ENCODE measurements at regions not wholly inside any gene's neighbourhood (a gene's known extent, or its start where the extent isn't known, plus 50 kb on each side); places are given as distances from the start of the nearest gene placed in this dataset.

GRCh38 chr3:83150896-83151295, 1389.5 kb upstream of the GBE1 start:
- TF ChIP-seq CTCF (IDR thresholded peaks at IDR 0.05) = no peak
- peaks cover 10% of the 10 kb centered on the region for H3K4me1 Mint-ChIP-seq (ENCODE audit: low read depth)
- H3K36me3 Mint-ChIP-seq (ENCODE audit: low read depth) = no peaks in the 10 kb centered on the region
- DNase-seq (ENCODE audit: low spot score) = no peak
- H3K27ac Mint-ChIP-seq (ENCODE audit: unreplicated experiment) = no peak overlapping the region
- no peaks in the 10 kb centered on the region for H3K27me3 Mint-ChIP-seq (ENCODE audit: low read depth)
- no peaks in the 10 kb centered on the region for H3K9me3 Mint-ChIP-seq (ENCODE audit: low read depth)
- no peak overlapping the region for H3K4me3 Mint-ChIP-seq (ENCODE audit: unreplicated experiment)

- H3K27ac Mint-ChIP-seq (ENCODE audit: unreplicated experiment) = no peak overlapping the region
- no peaks in the 10 kb centered on the region for H3K27me3 Mint-ChIP-seq (ENCODE audit: low read depth)
- peaks cover 7% of the 10 kb centered on the region for H3K9me3 Mint-ChIP-seq (ENCODE audit: low read depth)
- no peaks in the 10 kb centered on the region for H3K36me3 Mint-ChIP-seq (ENCODE audit: low read depth)
- TF ChIP-seq CTCF (IDR thresholded peaks at IDR 0.05) = no peak
- no peak for DNase-seq (ENCODE audit: low spot score)
- H3K4me1 Mint-ChIP-seq (ENCODE audit: low read depth) = no peaks in the 10 kb centered on the region
- H3K4me3 Mint-ChIP-seq (ENCODE audit: unreplicated experiment) = no peak overlapping the region
Observed at GRCh38 chr3:83140983-83141382, 1379.5 kb upstream of the GBE1 start.

- Mint-ChIP-seq H3K4me1 (ENCODE audit: low read depth) (no peaks in the 10 kb centered on the region), H3K36me3 (ENCODE audit: low read depth) (no peaks in the 10 kb centered on the region), H3K27ac (ENCODE audit: unreplicated experiment) (no peak overlapping the region), H3K27me3 (ENCODE audit: low read depth) (no peaks in the 10 kb centered on the region), H3K9me3 (ENCODE audit: low read depth) (no peaks in the 10 kb centered on the region), H3K4me3 (ENCODE audit: unreplicated experiment) (no peak overlapping the region)
- no peak for DNase-seq (ENCODE audit: low spot score)
- TF ChIP-seq CTCF (IDR thresholded peaks at IDR 0.05) = no peak
Observed at GRCh38 chr3:83131236-83131635, 1369.8 kb upstream of the GBE1 start.

GRCh38 chr3:83122774-83123350, 1361.4 kb upstream of the GBE1 start:
- H3K27me3 Mint-ChIP-seq (ENCODE audit: low read depth) = no peaks in the 10 kb centered on the region
- H3K4me3 Mint-ChIP-seq (ENCODE audit: unreplicated experiment) = no peak overlapping the region
- H3K9me3 Mint-ChIP-seq (ENCODE audit: low read depth) = no peaks in the 10 kb centered on the region
- no peak for TF ChIP-seq CTCF (IDR thresholded peaks at IDR 0.05)
- H3K36me3 Mint-ChIP-seq (ENCODE audit: low read depth) = no peaks in the 10 kb centered on the region
- H3K27ac Mint-ChIP-seq (ENCODE audit: unreplicated experiment) = no peak overlapping the region
- DNase-seq (ENCODE audit: low spot score) = no peak
- H3K4me1 Mint-ChIP-seq (ENCODE audit: low read depth) = no peaks in the 10 kb centered on the region

GRCh38 chr3:83093222-83093572, 1331.8 kb upstream of the GBE1 start:
- DNase-seq (ENCODE audit: low spot score) = no peak
- Mint-ChIP-seq H3K27me3 (ENCODE audit: low read depth) (no peaks in the 10 kb centered on the region), H3K4me3 (ENCODE audit: unreplicated experiment) (no peak overlapping the region), H3K9me3 (ENCODE audit: low read depth) (no peaks in the 10 kb centered on the region), H3K27ac (ENCODE audit: unreplicated experiment) (no peak overlapping the region), H3K36me3 (ENCODE audit: low read depth) (no peaks in the 10 kb centered on the region), H3K4me1 (ENCODE audit: low read depth) (no peaks in the 10 kb centered on the region)
- TF ChIP-seq CTCF (IDR thresholded peaks at IDR 0.05) = no peak
